ENCODE measurements at regions not wholly inside any gene's neighbourhood (a gene's known extent, or its start where the extent isn't known, plus 50 kb on each side); places are given as distances from the start of the nearest gene placed in this dataset.

DNA sequence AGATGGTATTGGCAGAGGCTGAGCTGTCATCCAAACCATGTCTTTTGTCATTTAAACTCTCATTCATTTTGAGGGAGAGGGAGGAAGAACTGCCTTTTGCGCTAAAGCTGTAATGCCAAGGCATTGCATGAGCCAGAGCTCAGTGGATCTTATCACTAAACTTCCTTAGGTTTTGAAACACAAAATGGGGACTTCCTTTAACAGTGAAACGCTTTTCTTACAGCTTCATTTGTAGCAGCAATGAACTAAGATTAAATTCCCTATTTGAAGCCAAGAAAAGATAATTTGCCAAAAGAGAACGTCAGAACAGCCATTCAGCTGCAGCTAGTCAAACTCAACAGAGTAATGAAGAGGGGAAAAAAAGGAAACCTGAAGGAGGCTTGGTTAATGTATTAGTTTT lies 143.5 kb upstream of the MMADHC start:
- WGBS (ENCODE audit: extremely low coverage, insufficient read length, low lambda C conversion rate): no CpG with 5 or more reads among the region's 3 CpGs
- no peak overlapping the region for H2BK12ac ChIP-seq (ENCODE audit: insufficient read length, low read depth, low read length)
- no peak overlapping the region for H3K4me2 ChIP-seq (ENCODE audit: insufficient read depth, insufficient read length, low read length)
- no peak for DNase-seq
- no peak overlapping the region for H2BK5ac ChIP-seq (ENCODE audit: insufficient read length, low read length)
- no peak overlapping the region for H3K56ac ChIP-seq (ENCODE audit: insufficient read length, low read depth, low read length)
- Mint-ChIP-seq H3K4me1 (peaks cover 12 to 13% of the 10 kb centered on the region in 2 experiments), H3K27me3 (ENCODE audit: low read depth) (no peaks in the 10 kb centered on the region; the same call in 1 of the 2 replicates), H3K9me3 (peaks cover 4 to 5% of the 10 kb centered on the region in 2 experiments; a peak in 2 of 5 replicates), H3K27ac (no peak overlapping the region), H3K4me3 (no peak overlapping the region), H3K36me3 (ENCODE audit: insufficient read depth in 1 of 3, low read depth in 3 of 3) (peaks cover 0 to 4% (median 4%) of the 10 kb centered on the region in 3 experiments; a peak in 2 of 7 replicates)
- H3K79me1 ChIP-seq (ENCODE audit: insufficient read depth, low read depth, low read length, poor library complexity, severe bottlenecking): no peaks in the 10 kb centered on the region
- H2AFZ ChIP-seq (ENCODE audit: low read length): no peak overlapping the region
- TF ChIP-seq, protein P1, sequence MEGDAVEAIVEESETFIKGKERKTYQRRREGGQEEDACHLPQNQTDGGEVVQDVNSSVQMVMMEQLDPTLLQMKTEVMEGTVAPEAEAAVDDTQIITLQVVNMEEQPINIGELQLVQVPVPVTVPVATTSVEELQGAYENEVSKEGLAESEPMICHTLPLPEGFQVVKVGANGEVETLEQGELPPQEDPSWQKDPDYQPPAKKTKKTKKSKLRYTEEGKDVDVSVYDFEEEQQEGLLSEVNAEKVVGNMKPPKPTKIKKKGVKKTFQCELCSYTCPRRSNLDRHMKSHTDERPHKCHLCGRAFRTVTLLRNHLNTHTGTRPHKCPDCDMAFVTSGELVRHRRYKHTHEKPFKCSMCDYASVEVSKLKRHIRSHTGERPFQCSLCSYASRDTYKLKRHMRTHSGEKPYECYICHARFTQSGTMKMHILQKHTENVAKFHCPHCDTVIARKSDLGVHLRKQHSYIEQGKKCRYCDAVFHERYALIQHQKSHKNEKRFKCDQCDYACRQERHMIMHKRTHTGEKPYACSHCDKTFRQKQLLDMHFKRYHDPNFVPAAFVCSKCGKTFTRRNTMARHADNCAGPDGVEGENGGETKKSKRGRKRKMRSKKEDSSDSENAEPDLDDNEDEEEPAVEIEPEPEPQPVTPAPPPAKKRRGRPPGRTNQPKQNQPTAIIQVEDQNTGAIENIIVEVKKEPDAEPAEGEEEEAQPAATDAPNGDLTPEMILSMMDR (conservative IDR thresholded peaks at IDR 0.05): no peak
- no peak overlapping the region for H3K4ac ChIP-seq (ENCODE audit: low read depth, low read length)
- no peaks in the 10 kb centered on the region for H3K27me3 ChIP-seq (ENCODE audit: insufficient read depth, low read length)
- H3K23me2 ChIP-seq (ENCODE audit: insufficient read length, low read depth, low read length, poor library complexity, severe bottlenecking): no peaks in the 10 kb centered on the region
- H2AK5ac ChIP-seq (ENCODE audit: insufficient read length, low read length): no peak overlapping the region
- no peak overlapping the region for H4K8ac ChIP-seq (replicated peaks; ENCODE audit: insufficient read length, low read depth, low read length)
- no peak overlapping the region for H3K18ac ChIP-seq (ENCODE audit: insufficient read length, low read depth, low read length)
- no peaks in the 10 kb centered on the region for H4K20me1 ChIP-seq (ENCODE audit: control insufficient read depth, insufficient read depth, insufficient read length)
- H2BK20ac ChIP-seq (ENCODE audit: low read depth, low read length, poor library complexity, severe bottlenecking): no peak overlapping the region
- H4K5ac ChIP-seq (ENCODE audit: insufficient read length, low read depth, low read length): no peak overlapping the region
- no peak overlapping the region for H3K27ac ChIP-seq (ENCODE audit: insufficient read length, low read depth, low read length)
- no peak overlapping the region for H2BK120ac ChIP-seq (ENCODE audit: low read depth, low read length, poor library complexity, severe bottlenecking)
- no peak overlapping the region for H3K9ac ChIP-seq (ENCODE audit: extremely low read depth, insufficient read length, low read length)
- no peak overlapping the region for H3K23ac ChIP-seq (ENCODE audit: insufficient read length, low read depth, low read length)
- H2BK15ac ChIP-seq (ENCODE audit: low read depth, low read length): no peak overlapping the region
- H3T11ph ChIP-seq (ENCODE audit: low read length): no peak overlapping the region
- peaks cover 2% of the 10 kb centered on the region; the same call in 1 of the 2 replicates for H3K4me1 ChIP-seq (ENCODE audit: insufficient read depth, low read length)
- H3K79me2 ChIP-seq (ENCODE audit: insufficient read depth, low read length): no peaks in the 10 kb centered on the region
- H4K91ac ChIP-seq (ENCODE audit: insufficient read length, low read depth, low read length): no peak overlapping the region
- no peak overlapping the region for H3K14ac ChIP-seq (ENCODE audit: insufficient read depth, low read length)
- no peaks in the 10 kb centered on the region for H3K9me3 ChIP-seq (ENCODE audit: control insufficient read depth, low read depth, low read length)
